ENCODE measurements at regions not wholly inside any gene's neighbourhood (a gene's known extent, or its start where the extent isn't known, plus 50 kb on each side); places are given as distances from the start of the nearest gene placed in this dataset.

DNA sequence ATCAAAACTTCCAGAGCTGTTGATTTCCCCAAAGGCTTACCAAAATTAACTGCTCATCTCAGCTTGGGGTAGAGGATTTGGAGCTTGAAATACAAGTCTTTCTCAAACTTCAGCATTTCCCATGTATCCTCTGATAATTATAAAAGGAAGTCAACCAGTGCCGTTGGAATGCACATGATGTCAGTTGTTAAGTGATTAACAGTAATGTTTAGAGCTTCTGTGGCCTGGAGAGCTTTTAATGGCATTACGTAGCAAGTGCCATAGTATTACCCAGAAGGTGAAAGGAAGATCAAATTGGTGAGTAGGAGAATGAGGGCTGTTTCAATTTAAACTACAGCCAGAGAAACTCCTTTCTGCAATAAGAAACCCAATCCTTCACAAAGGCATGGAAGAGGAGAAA, 62.5 kb upstream of the PTPRR start:
- no peak for TF ChIP-seq CTCF (conservative IDR thresholded peaks at IDR 0.05)
- H3K27ac ChIP-seq = no peak overlapping the region

- no peak for TF ChIP-seq CTCF (conservative IDR thresholded peaks at IDR 0.05)
- no peak overlapping the region for H3K27ac ChIP-seq
These were observed 61.7 kb upstream of the PTPRR start for GRCh38 chr12:70982286-70982685.

DNA sequence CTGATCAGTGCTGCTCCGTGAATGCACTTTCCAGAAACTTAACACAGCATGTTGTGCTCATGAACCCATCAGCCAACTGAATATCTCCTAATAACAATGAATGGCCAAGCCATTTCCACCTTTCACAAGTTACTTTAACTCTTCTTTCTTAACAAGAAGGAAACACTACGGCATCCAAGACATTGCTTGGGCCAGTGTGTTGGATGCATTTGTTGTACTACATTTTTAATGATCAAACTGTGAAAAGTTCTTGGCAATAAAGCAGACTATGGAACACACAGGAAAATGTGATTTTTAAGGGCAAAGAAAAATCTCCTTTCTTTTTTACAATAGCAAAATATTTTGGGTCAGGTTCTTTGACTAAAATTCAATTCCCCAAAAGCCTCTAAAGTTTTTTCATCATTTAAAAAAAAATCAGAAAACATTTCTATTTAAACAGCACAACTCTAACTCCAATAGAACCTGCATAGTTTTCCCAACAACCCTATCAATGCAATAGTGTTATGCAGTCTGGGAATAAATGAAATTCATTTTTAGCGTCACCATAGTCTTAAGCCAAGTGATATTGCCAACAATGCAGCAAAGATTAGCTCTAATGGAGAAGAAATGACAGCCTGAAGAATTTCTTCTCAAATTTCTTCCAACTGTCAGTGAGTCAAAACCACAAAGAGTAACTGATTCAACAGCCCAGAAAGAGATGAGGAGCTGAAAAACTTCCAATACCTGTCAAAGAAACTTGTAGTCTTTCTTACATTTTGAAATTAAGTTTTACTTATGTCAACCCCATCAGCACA, 50.7 kb upstream of the PTPRR start:
- no peak for TF ChIP-seq CTCF (conservative IDR thresholded peaks at IDR 0.05)
- no peak overlapping the region for H3K27ac ChIP-seq
